Activated naive CD4-positive, alpha-beta T cell treated with Interleukin-2 at 50 U/mL for 16 hours (primary cell): ENCODE measurements at regions not wholly inside any gene's neighbourhood (a gene's known extent, or its start where the extent isn't known, plus 50 kb on each side); places are given as distances from the start of the nearest gene placed in this dataset.
"Not testable (repeated sequence)": the region's sequence is repeated elsewhere in the genome, so short reads cannot be mapped to it uniquely, and the experiment has no call there.

Source experiments
- DNase-seq: peaks from one replicate; pipeline ENCODE4 v3.0.0-alpha.2; 2020

- no peak for DNase-seq
Measured at GRCh38 chr3:70621451-70621850, 309.0 kb upstream of the MDFIC2 start.

- no peak for DNase-seq
Measured at GRCh38 chr3:70620956-70621355, 308.5 kb upstream of the MDFIC2 start.

- no peak for DNase-seq
Measured at GRCh38 chr3:70620367-70620766, 307.9 kb upstream of the MDFIC2 start.

GRCh38 chr3:70618151-70618550 is 305.7 kb upstream of the MDFIC2 start:
- DNase-seq, result no peak

GRCh38 chr3:70617349-70617748 is 304.9 kb upstream of the MDFIC2 start:
- not testable (repeated sequence) for DNase-seq

- no peak for DNase-seq
Measured at GRCh38 chr3:70615286-70615685, 302.8 kb upstream of the MDFIC2 start.

GRCh38 chr3:70614111-70614510 is 301.7 kb upstream of the MDFIC2 start:
- DNase-seq, result no peak

- no peak for DNase-seq
Measured at GRCh38 chr3:70612920-70613319, 300.5 kb upstream of the MDFIC2 start.

GRCh38 chr3:70611667-70612277 is 299.3 kb upstream of the MDFIC2 start:
- not testable (repeated sequence) for DNase-seq

GRCh38 chr3:70608434-70608833 is 296.0 kb upstream of the MDFIC2 start:
- no peak for DNase-seq

- no peak for DNase-seq
Measured at GRCh38 chr3:70607469-70607868, 295.0 kb upstream of the MDFIC2 start.

- DNase-seq, result no peak
Measured at GRCh38 chr3:70606018-70606417, 293.6 kb upstream of the MDFIC2 start.

GRCh38 chr3:70603103-70603502 is 290.7 kb upstream of the MDFIC2 start:
- DNase-seq, result no peak

- no peak for DNase-seq
Measured at GRCh38 chr3:70597312-70597711, 284.9 kb upstream of the MDFIC2 start.

GRCh38 chr3:70583682-70584081 is 271.2 kb upstream of the MDFIC2 start:
- no peak for DNase-seq

GRCh38 chr3:70582803-70583202 is 270.4 kb upstream of the MDFIC2 start:
- no peak for DNase-seq

GRCh38 chr3:70580021-70580420 is 267.6 kb upstream of the MDFIC2 start:
- no peak for DNase-seq

- DNase-seq, result no peak
Measured at GRCh38 chr3:70571696-70572095, 259.3 kb upstream of the MDFIC2 start.

GRCh38 chr3:70570584-70570983 is 258.1 kb upstream of the MDFIC2 start:
- no peak for DNase-seq

- DNase-seq, result no peak
Measured at GRCh38 chr3:70568626-70569025, 256.2 kb upstream of the MDFIC2 start.

- DNase-seq, result no peak
Measured at GRCh38 chr3:70565861-70566260, 253.4 kb upstream of the MDFIC2 start.

- DNase-seq, result no peak
Measured at GRCh38 chr3:70564552-70564951, 252.1 kb upstream of the MDFIC2 start.

GRCh38 chr3:70561796-70562195 is 249.4 kb upstream of the MDFIC2 start:
- DNase-seq, result no peak

- no peak for DNase-seq
Measured at GRCh38 chr3:70558956-70559355, 246.5 kb upstream of the MDFIC2 start.

GRCh38 chr3:70557976-70558375 is 245.5 kb upstream of the MDFIC2 start:
- no peak for DNase-seq

- DNase-seq, result no peak
Measured at GRCh38 chr3:70556056-70556455, 243.6 kb upstream of the MDFIC2 start.
